Neural progenitor cell (in vitro differentiated cells): ENCODE measurements at regions not wholly inside any gene's neighbourhood (a gene's known extent, or its start where the extent isn't known, plus 50 kb on each side); places are given as distances from the start of the nearest gene placed in this dataset.

ENCODE experiments used
- CTCF ChIP-seq: fragments of 200-600 bp; sonication (generic); IDR thresholded peaks from 2 replicates; pipeline ENCODE4 v1.5.1; 2017; ENCODE audit warnings: antibody characterized with exemption, mild to moderate bottlenecking
- EZH2 ChIP-seq: fragments of 200-600 bp; sonication (generic); IDR thresholded peaks from 2 replicates; pipeline ENCODE4 v1.6.1; 2017; ENCODE audit warnings: antibody characterized with exemption, mild to moderate bottlenecking, moderate library complexity

DNA sequence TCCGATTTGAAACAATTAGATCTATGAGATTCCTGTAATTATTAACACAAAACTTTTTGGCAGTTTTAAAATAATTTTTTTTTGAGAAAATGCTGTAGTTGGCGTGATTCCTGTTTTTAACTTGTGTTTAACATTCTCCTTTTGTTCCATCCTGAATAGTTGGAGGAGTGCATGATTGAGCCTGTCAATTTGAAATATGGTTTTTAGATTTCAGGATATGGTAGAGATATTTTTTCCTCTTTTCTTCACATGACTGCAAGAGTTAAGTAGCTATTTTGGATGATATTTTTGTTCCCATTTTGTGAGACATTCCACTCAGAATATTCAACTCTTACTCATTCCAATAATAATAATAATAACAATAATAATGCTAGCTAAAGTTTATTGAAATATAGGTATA, 241.7 kb upstream of the MAN1A1 start:
- TF ChIP-seq CTCF (no peak), EZH2 (no peak)
